GM18519 (cell line): ENCODE measurements at regions not wholly inside any gene's neighbourhood (a gene's known extent, or its start where the extent isn't known, plus 50 kb on each side); places are given as distances from the start of the nearest gene placed in this dataset.

ENCODE experiments used
- ATAC-seq: cut with Tn5 transposase; IDR thresholded peaks from one replicate; pipeline ENCODE4 v1.9.1; 2021; ENCODE audit warnings: mild to moderate bottlenecking, moderate library complexity; ENCODE audit not compliant: unreplicated experiment, low FRiP score

DNA sequence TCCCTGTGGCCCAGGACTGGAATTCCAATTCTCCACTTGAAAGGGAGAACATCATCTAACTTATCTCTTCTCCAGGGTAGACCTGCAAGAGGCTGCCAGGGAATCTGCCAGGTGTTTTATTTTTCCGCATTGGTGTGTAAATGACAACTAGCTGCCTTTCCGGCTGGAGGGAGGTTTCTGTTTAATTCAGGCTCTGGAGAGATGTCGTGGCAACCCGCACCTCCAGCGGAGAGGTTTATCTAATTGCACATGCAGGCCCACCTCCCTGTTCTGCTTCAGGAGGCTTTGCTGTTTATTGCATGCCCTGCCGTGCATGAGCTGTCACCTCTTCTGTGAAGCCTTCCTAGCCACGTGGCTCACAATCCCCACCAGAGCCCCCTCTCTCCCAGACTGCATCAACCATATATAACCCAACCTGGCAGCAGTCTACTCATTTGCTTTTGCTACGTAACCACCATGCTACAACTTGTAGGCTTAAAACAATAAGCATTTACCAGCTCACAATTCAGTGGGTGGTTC, 151.6 kb downstream of the C1orf94 start:
- no peak for ATAC-seq

DNA sequence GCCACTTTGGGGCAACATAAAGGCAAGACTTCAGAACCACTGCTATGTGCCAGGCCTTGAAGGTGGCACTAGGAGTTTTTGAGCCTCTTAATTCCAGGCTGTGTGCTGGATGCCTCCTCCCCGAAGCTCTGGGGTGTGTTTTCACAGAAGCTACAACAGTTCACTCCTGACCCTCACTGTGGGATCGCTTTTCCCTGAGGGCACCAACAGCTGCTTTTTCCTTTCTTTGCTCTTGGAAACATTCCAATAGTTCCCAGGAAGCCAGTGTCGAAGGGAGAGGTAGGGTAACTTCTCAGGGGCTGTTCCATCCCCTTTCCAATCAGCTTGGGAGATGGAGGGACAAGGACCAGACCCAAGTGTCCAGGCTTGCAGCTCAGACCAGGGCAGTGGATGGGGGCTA, 153.4 kb downstream of the C1orf94 start:
- no peak for ATAC-seq

DNA sequence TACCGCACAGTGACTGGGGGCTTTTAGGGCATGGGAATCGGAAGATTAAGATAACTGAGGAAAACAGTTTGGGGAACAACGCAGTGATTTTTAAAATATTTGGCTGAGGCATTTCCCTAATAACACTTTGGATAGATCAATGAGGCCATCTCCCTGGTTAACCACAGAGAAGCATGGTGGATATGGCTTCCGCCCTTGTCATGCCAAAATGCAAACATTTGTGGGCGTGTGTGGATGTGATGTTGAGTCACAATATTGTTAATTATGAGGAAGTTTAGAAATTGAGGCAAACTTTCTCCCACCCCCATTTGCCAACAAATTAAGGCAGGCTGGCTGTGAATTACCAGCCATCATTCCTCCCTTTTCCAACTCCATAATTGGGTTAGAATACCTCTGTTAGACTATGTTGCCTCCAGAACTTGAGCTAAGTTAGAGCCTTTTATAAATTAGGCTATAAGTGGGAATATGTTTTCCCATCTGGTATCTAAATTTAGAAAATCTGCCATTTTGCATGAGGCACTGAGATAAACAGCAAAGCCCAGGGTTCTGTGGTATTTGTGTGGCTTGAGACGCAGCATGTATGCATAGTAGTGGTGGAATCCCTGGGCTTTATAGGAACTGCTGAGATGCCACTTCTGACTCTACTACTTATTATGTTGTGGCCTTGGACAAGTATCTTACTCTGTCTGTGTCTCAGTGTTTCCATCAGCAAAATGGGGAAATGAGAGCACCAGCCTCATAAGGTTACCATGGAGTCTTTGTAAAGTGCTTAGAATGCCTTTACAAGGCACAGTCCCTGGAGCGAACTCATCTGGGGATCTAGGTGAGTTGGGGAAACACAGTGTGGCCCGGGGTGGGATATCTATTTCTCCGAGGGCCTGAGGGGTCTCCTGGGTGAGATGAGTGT, 154.6 kb downstream of the C1orf94 start:
- ATAC-seq, result no peak

DNA sequence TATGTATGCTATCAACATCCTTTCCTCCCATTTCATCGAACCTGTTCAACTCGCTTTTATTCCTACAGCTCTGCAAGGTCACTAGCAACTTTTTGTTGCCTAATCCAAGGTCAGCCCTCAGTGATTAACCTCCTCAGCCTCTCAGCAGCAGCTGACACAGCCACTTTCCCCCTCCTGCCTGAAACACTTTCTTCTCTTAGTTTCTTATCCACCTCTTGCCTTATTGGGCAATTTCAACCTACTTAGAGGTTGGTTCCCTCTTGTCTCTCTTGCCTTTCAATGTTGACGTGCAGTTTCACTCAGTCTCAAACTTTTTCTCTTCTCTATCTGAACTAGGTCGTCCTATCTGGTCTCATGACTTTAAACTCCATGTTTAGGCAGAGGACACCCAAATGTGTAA, 156.3 kb downstream of the C1orf94 start:
- no peak for ATAC-seq

DNA sequence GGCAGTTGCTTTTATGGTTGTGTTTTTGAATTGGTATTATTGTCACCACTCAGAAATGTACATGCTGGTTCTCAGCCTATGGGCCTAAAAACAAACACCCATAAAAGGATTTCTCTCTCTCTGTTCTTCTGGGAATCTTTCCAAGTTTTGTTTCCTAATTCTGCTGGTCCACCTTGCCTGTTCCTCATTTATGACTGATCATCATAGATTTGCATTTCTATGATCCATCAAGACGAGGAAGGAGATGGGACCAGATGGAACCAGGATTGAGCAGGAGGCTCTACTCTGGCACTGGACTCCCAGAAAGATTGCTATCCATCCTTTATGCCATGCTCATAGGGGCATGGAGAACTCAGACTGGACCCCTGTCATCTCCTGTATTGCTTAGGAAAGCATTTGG, 162.2 kb downstream of the C1orf94 start:
- no peak for ATAC-seq

DNA sequence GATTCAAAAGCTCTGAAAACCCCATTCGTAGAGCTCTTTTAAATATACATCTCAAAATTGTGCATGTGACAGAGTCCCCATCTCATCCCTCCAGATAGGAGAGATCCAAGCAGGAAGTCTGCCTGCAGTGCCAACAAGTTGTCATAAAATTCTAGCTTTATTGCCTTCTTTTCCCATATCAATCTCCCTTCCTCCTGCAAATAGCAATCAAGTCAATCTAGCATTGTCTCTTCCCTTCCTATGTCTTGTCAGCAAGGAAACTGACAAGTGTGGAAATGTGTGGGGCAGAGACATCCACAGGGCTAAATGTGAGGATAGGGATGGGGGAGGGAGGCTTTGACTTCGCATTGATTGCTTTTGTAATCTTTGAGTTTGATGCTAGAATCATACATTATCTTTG, 165.2 kb downstream of the C1orf94 start:
- no peak for ATAC-seq

DNA sequence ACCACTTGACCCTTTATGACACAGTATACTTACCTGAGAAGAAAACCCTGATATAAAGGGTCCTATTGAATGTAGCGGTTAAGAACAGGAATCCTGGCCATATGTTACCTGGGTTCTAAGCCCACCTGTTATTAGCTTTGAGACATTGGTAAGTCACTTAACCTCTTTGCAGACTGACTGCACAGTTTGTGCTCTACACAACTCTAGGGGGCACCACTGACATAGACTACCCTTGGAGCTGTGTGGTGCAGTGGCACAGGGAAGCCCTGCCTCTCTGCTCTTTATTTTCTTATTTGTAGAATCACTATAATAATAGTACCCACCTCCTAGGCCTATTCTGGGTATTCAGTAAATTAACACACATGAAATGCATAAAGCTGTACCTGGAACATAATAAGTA, 165.6 kb downstream of the C1orf94 start:
- no peak for ATAC-seq

DNA sequence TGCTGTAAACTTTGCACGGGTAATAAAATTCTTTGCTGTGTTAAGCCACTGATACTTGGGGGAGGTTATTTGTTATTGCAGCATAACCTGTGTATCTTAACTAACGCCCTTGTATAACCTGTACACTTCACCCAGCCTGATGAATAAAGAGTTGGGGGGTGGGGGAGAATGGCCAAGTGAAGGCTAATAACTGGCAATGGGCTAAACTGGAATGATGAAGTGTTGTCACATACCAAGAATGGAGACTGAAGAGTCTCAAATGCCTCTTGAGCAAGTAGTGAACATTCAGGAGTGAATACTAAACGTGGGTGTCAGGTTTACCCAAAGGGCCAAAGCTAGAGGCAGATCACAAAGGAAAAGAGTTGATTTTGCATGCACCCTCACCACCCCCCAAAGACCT, 169.4 kb downstream of the C1orf94 start:
- ATAC-seq, result no peak

DNA sequence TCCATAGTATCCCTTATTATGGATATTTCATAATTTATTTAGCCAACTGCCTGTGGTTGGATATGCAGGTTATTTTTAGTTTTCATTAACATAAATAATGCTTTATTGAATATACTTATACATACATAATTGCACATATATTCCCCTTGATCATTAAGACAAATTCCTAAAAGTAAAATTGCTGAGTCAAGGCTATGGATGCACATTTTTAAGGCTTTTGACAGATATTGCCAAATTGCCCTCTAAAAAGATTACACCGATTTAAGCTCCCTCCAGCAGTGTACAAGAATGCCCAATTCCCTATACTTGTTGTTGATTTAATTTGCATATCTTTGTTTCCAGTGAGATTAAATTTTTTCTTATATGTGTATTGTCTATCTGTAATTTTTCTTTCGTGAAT, 176.7 kb downstream of the C1orf94 start:
- no peak for ATAC-seq

DNA sequence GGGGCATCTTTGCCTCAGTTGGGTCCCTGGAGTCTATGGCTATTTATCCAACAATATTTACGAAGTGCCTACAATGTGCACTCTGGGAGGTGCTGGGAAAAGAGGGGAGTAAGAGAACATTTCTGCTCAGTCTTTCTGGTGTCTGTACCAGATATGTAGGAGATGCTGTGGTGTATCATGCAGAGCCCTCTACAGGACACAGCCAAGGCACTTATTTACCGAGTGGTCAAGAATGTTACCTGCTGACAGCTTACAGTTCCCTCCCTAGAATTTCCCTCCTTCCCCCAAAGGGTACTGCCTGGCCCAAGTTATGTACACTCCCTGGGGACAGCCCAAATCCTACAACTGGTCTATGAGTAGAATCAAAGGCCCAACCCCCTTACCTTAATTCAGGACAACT, 177.7 kb downstream of the C1orf94 start:
- no peak for ATAC-seq

DNA sequence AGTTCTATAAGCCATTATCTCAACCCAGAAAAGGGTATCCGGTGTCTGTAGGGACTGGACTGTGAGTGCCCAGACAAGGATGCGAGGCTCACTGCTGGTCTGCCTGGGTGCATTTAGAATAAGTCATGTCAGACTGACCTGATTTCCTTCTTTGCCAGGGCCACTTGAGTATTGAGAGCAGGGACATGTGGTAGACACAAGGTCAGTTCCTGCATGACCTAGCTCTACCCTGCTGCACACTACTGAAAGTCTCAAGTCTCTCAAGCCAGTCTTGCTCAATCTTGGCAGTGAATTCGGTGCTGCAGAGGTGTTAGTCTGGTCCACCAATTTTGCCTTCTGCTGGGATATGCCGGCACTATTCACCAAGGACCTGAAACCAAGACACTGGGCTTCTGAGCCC, 180.1 kb downstream of the C1orf94 start:
- no peak for ATAC-seq

DNA sequence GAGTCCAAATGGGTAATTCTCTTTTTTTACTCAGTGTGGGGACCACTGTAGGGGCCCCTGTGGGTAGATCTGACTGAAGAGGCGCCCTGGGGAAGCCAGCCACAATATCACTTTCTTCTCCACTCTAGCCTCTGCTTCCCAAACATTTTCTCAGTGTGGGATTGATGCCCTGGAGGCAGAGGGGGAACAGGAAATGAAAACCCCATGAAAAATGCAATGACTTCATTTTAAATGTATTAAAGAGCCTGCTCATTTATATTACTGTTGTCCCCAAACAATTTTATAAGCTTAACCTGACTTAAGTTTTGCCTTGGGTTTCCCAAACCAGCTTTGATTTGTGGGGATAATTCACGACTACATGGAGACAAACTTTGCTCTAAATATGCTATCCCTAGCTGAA, 181.9 kb downstream of the C1orf94 start:
- ATAC-seq, result no peak

DNA sequence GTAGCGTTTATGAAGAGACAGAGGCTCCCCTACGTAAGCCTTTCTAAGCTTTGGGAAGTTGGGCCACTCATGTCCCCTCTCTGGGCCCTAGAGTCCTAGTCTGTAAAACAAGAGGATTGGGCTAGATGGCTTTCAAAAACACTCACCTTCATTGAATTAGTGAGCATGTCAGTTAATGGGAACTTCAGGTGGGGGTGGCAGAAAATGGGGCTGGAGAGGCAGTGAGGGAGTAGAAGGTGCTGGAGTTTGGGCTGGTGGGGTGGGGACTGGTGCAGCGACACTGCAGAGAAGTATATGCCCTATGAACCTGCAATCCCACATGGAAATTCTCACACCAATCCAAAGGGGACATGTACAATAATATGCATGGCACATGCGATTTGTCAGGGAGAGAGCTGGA, 182.7 kb downstream of the C1orf94 start:
- ATAC-seq, result no peak

DNA sequence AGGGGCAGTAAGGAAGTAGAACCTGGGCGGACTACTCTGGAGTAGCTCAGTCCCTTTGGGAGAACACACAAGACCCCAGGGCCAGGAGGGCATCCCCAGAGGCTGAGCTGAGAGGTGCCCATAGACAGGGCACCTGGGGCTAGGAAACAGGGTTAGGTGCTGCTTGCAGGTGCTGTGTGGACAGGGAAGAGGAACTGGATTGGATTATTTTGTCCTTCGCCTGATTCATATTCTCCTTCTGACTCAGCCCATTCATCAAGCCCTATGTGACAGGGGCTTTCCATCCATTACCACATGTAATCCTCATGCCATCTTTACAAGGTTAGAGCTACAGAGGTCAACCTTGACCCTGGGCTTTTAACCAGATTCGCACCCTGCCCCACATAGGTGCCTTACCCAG, 183.9 kb downstream of the C1orf94 start:
- ATAC-seq, result no peak

DNA sequence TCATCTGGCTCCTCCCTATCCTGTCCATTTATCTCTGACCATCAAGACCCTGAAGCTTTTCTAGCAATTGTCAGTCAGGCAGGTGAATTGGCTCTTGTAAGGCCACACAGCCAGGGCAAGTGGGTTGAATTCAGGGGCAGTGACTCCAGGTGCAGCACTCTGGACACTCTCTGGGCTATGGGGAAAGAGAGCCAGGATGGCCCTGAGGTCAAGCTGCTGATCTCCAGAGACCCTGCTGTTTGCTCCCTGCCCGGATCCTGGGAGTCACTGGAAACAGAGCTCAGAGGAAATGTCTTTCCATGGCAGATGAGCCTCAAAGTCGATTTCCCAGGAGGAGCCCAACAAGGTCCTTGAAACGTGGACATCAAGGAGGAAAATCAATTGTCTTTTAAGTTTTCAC, 184.4 kb downstream of the C1orf94 start:
- ATAC-seq, result no peak

DNA sequence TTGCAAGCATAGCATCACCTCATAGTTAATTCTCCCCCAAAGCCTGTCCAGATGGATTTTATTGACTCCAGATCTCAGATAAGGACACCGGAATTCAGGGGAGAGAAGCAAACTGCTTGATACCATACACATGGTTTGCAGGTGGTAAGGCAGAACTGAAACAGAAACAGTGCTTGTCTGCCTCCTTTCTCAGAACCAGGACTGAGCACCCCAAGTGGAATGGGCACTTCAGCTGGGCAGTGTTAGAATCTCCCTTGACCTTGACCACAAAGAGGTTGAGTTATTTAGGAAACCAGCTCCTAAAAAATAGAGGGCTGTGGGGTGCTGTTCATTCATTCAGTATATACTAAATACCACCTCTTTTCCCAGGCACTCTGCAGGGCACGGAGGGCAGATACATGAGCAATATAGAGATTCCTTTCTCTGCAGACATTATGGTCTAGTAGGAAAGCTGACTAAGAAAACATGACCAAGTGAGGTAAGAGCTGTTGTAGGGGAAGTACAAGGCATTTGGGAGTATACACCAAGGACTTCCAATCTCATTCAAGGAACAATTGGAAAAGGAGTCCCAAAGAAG, 185.2 kb downstream of the C1orf94 start:
- ATAC-seq, result no peak

DNA sequence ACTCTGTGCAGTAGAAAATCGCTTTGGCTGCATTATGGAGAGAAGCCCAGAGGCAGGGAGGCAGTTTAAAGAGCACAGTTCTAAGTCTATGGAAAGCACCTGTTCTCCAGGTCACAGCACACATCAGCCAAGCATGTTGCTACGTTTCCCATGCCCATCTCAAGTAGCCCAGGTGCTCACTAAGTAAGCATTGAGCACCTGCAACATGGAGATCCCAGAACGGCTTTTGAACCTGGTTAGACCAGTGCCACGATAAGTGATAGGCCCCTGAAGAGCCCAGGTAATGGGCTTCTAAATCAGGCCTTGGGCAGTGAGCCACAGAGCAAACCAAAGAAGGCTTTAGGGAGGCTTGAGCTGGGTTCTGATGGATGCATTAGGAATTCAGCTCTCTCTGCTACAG, 186.2 kb downstream of the C1orf94 start:
- ATAC-seq, result no peak

DNA sequence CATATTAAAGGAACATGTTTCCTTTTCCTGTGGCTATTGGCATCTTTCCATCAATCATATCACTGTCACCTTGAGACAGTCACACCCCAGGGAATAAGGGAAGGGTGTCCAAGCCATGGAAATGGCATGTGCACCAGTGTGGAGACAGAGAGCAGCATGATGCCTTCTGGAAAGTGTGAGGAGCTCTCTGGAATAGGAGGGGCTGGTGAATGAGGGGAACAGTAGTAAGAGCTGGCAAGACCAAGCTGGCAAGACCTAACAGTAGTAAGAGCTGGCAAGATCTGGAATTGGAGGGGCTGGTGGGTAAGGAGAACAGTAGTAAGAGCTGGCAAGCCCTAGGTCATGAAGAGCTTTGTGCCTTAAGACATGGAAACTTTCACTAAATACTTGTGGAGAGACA, 186.7 kb downstream of the C1orf94 start:
- ATAC-seq, result no peak

DNA sequence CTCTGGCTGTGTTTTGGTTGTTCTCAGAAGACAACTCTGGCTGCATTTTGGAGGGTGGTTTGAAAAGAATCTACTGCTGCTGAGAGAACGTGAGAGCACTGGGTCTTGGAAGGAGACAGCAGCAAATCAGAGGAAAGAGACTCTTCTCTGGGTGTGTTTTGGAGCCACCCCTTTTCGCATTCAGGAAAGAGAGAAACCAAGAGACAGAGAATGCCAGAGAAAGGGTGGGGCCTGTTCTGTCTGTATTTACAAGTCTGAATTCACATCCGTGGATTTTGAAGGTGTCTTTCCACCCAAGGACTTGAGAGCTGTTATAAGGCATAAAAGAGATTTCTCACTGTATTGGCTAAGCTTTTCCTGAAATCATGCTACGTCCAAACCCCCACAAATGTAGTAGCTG, 187.2 kb downstream of the C1orf94 start:
- ATAC-seq, result no peak

DNA sequence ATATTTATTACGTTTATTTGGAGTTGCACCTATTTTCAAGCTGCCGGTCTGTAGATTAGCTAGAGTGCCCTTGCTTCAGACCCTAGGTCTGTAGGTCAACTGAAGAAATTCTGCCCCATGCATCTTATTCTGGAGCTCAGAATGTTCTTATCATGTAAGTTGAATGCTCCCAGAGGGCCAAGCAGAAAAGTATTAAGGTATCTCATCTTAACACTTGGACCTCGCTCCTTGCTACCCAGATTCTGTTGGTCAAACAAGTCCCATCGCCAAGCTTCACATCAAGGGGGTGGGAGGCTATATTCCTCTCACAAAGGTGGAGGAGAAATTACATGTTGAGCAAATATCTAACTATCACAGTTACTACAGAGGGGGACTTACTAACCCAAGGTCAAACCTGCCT, 187.7 kb downstream of the C1orf94 start:
- ATAC-seq, result no peak

DNA sequence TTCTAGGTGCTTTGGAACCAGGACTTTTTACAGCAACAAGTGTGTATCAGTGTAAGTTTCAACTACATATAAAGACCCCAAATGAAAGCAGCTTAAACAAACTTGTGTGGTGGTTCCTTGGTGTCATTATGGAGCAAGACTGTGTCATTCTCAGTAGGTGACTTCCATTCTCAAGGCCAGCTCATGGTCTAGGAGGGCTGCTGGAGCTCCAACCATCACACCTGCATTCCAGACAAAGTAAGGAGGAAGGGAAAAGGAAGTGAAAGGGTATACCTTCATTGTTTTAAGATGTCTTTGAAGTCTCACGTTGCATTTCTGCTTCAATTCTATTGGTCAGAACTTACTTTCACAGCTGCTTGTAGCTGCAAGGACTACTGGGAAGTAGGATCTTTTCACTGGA, 188.6 kb downstream of the C1orf94 start:
- ATAC-seq, result no peak
